ENCODE measurements at regions not wholly inside any gene's neighbourhood (a gene's known extent, or its start where the extent isn't known, plus 50 kb on each side); places are given as distances from the start of the nearest gene placed in this dataset.
A peak's percentile ranks its signal among the peaks of the same experiment; 100 is the strongest.

- peaks cover 0 to 5% of the 10 kb centered on the region in 2 donors for H3K9me3 ChIP-seq
- no peak overlapping the region for H3K4me3 ChIP-seq
- DNase-seq (ENCODE audit: low spot score), result peak; percentile 99
- TF ChIP-seq CTCF (IDR thresholded peaks at IDR 0.05), result no peak
- H3K27me3 ChIP-seq, result no peaks in the 10 kb centered on the region
- H3K4me1 ChIP-seq, result peaks cover 0 to 38% of the 10 kb centered on the region in 2 donors
- H3K27ac ChIP-seq, result peak overlapping the region; percentile 85 to 95
- H3K36me3 ChIP-seq, result no peaks in the 10 kb centered on the region
These were observed 99.7 kb upstream of the LIPC start for GRCh38 chr15:58331913-58332675.

GRCh38 chr15:58332676-58333400, 99.0 kb upstream of the LIPC start:
- Histone ChIP-seq H3K4me1 (peaks cover 0 to 38% of the 10 kb centered on the region in 2 donors), H3K27ac (peak overlapping the region; percentile 85 to 95), H3K4me3 (no peak overlapping the region), H3K9me3 (peaks cover 0 to 4% of the 10 kb centered on the region in 2 donors), H3K36me3 (no peaks in the 10 kb centered on the region), H3K27me3 (no peaks in the 10 kb centered on the region)
- DNase-seq (ENCODE audit: low spot score), result no peak
- TF ChIP-seq CTCF (IDR thresholded peaks at IDR 0.05), result no peak

GRCh38 chr15:58334803-58335202, 97.0 kb upstream of the LIPC start:
- no peak for TF ChIP-seq CTCF (IDR thresholded peaks at IDR 0.05)
- Histone ChIP-seq H3K4me3 (no peak overlapping the region), H3K27ac (no peak overlapping the region), H3K27me3 (no peaks in the 10 kb centered on the region), H3K36me3 (no peaks in the 10 kb centered on the region), H3K9me3 (no peaks in the 10 kb centered on the region), H3K4me1 (peaks cover 0 to 32% of the 10 kb centered on the region in 2 donors)
- no peak for DNase-seq (ENCODE audit: low spot score)

- H3K9me3 ChIP-seq, result no peaks in the 10 kb centered on the region
- H3K36me3 ChIP-seq, result no peaks in the 10 kb centered on the region
- H3K27ac ChIP-seq, result no peak overlapping the region
- no peaks in the 10 kb centered on the region for H3K27me3 ChIP-seq
- no peak for TF ChIP-seq CTCF (IDR thresholded peaks at IDR 0.05)
- DNase-seq (ENCODE audit: low spot score), result no peak
- H3K4me1 ChIP-seq, result peaks cover 0 to 19% of the 10 kb centered on the region in 2 donors
- no peak overlapping the region for H3K4me3 ChIP-seq
These were observed 95.6 kb upstream of the LIPC start for GRCh38 chr15:58336161-58336560.

GRCh38 chr15:58340176-58340575, 91.6 kb upstream of the LIPC start:
- no peaks in the 10 kb centered on the region for H3K9me3 ChIP-seq
- H3K27me3 ChIP-seq, result no peaks in the 10 kb centered on the region
- H3K4me1 ChIP-seq, result no peaks in the 10 kb centered on the region
- TF ChIP-seq CTCF (IDR thresholded peaks at IDR 0.05), result no peak
- no peak for DNase-seq (ENCODE audit: low spot score)
- no peaks in the 10 kb centered on the region for H3K36me3 ChIP-seq
- H3K4me3 ChIP-seq, result no peak overlapping the region
- H3K27ac ChIP-seq, result no peak overlapping the region
